ENCODE measurements at regions not wholly inside any gene's neighbourhood (a gene's known extent, or its start where the extent isn't known, plus 50 kb on each side); places are given as distances from the start of the nearest gene placed in this dataset.

- TF ChIP-seq CTCF (IDR thresholded peaks at IDR 0.05): no peak
- TF ChIP-seq POLR2A (IDR thresholded peaks at IDR 0.05): no peak
- TF ChIP-seq POLR2AphosphoS5 (IDR thresholded peaks at IDR 0.05): no peak
Observed at GRCh38 chr7:45459476-45459875, 114.7 kb upstream of the ADCY1 start.
